ENCODE measurements at regions not wholly inside any gene's neighbourhood (a gene's known extent, or its start where the extent isn't known, plus 50 kb on each side); places are given as distances from the start of the nearest gene placed in this dataset.

DNA sequence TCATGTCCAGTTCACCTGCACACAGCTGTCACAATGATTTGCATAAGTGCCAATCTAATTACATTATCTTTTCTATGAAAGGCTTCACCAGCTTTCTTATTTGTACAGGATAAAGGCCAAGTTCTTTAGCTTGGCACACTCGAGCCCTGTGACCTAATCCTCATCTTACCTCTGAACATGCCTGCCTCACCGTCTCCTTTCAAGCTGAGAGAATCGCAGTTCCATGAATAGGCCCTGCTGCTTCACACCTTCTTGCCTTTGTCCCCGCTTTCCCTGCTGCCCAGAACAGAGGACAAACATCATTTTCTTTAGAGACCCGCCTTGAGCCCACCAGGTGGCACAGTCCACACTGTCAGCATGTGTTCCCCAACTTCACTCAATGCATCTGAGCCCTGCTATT is 1094.7 kb downstream of the BCL11A start:
- WGBS = 75% methylated on average over 5 of the region's 5 CpGs
- H3K4me1 ChIP-seq = no peaks in the 10 kb centered on the region
- H3K4me3 ChIP-seq = no peak overlapping the region
- DNase-seq (ENCODE audit: low spot score in 2 of 2) = no peak
- TF ChIP-seq POLR2AphosphoS5 (IDR thresholded peaks at IDR 0.05) = no peak
- TF ChIP-seq POLR2A (IDR thresholded peaks at IDR 0.05) = no peak
- TF ChIP-seq EP300 (IDR thresholded peaks at IDR 0.05) = no peak
- TF ChIP-seq, protein P1, sequence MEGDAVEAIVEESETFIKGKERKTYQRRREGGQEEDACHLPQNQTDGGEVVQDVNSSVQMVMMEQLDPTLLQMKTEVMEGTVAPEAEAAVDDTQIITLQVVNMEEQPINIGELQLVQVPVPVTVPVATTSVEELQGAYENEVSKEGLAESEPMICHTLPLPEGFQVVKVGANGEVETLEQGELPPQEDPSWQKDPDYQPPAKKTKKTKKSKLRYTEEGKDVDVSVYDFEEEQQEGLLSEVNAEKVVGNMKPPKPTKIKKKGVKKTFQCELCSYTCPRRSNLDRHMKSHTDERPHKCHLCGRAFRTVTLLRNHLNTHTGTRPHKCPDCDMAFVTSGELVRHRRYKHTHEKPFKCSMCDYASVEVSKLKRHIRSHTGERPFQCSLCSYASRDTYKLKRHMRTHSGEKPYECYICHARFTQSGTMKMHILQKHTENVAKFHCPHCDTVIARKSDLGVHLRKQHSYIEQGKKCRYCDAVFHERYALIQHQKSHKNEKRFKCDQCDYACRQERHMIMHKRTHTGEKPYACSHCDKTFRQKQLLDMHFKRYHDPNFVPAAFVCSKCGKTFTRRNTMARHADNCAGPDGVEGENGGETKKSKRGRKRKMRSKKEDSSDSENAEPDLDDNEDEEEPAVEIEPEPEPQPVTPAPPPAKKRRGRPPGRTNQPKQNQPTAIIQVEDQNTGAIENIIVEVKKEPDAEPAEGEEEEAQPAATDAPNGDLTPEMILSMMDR (IDR thresholded peaks at IDR 0.05) = no peak
- no peaks in the 10 kb centered on the region for H3K9me3 ChIP-seq
- H3K27me3 ChIP-seq = no peaks in the 10 kb centered on the region
- no peaks in the 10 kb centered on the region for H3K36me3 ChIP-seq
- no peak overlapping the region for H3K27ac ChIP-seq

DNA sequence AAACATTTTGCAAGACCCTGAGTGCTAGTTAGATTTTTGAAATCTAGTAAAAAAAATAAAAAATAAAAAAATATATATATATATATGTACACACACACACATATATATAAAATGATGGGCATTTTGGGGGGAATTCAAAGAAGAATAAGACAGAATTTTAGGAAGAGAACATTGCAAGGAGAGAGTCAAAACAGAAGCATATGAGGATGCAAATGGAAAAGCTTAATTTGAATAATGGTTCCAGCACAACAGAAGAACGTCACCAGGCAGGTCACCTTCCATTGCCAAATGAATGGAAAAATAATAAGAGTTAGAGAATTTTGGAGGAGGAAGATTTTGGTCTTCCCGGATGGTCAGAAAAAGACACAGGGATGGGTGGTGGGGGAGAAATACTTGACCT is 1097.2 kb downstream of the BCL11A start:
- Histone ChIP-seq H3K4me1 (no peaks in the 10 kb centered on the region), H3K27me3 (no peaks in the 10 kb centered on the region), H3K27ac (no peak overlapping the region), H3K36me3 (no peaks in the 10 kb centered on the region), H3K9me3 (no peaks in the 10 kb centered on the region), H3K4me3 (no peak overlapping the region)
- no peak for DNase-seq (ENCODE audit: low spot score in 2 of 2)
- TF ChIP-seq EP300 (IDR thresholded peaks at IDR 0.05) = no peak
- no peak for TF ChIP-seq POLR2AphosphoS5 (IDR thresholded peaks at IDR 0.05)
- no peak for TF ChIP-seq POLR2A (IDR thresholded peaks at IDR 0.05)
- TF ChIP-seq, protein P1 (IDR thresholded peaks at IDR 0.05) = no peak
- 73% methylated on average over 2 of the region's 2 CpGs for WGBS

DNA sequence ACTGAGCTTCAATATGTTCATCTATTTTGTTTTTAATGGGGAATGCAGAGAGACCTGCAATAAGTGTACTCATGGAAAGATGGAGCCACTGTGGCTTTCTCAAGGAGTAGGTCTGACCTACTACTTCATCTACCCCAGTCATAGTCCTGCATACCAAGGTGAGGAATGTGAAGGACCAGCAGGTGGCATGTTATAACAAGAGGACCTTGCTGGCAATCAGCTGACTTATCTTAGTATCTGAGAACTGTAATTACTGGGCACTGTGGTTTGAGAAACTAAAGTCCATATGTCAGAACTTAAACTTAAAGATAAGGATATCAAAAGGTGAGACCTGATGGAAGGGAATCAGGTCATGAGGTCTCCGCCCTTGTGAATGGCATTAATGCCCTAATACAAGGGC is 1104.2 kb downstream of the BCL11A start:
- H3K27me3 ChIP-seq = no peaks in the 10 kb centered on the region
- 92% methylated on average over 1 of the region's 1 CpG for WGBS
- no peak overlapping the region for H3K4me3 ChIP-seq
- H3K27ac ChIP-seq = no peak overlapping the region
- no peak for DNase-seq (ENCODE audit: low spot score in 2 of 2)
- TF ChIP-seq POLR2AphosphoS5 (IDR thresholded peaks at IDR 0.05) (no peak), EP300 (IDR thresholded peaks at IDR 0.05) (no peak), POLR2A (IDR thresholded peaks at IDR 0.05) (no peak)
- TF ChIP-seq, protein P1 (IDR thresholded peaks at IDR 0.05) = no peak
- H3K36me3 ChIP-seq = no peaks in the 10 kb centered on the region
- no peaks in the 10 kb centered on the region for H3K4me1 ChIP-seq
- H3K9me3 ChIP-seq = no peaks in the 10 kb centered on the region

DNA sequence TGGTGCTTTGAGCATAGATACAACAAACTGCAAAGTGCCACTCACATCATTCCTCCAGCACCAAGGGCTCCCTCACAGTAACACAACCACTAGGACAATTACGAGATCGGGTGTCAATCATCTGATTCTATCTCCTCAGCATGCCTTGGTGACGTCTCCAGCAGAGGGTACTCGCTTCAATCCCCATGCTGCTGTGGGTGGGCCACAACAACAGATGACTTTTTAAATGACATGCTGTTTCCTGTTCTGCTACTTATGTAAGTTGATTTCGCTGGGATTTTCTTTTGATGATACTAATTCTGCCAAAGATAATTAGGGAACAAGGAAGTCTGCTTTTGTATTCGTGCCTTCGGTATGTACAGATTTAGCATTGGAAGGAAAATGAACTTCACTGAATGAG is 1113.0 kb downstream of the BCL11A start:
- WGBS = 50% methylated on average over 7 of the region's 7 CpGs
- no peaks in the 10 kb centered on the region for H3K27me3 ChIP-seq
- no peak for DNase-seq (ENCODE audit: low spot score in 2 of 2)
- H3K27ac ChIP-seq = no peak overlapping the region
- no peaks in the 10 kb centered on the region for H3K36me3 ChIP-seq
- H3K4me1 ChIP-seq = no peaks in the 10 kb centered on the region
- no peak overlapping the region for H3K4me3 ChIP-seq
- no peaks in the 10 kb centered on the region for H3K9me3 ChIP-seq
- TF ChIP-seq POLR2AphosphoS5 (IDR thresholded peaks at IDR 0.05) (no peak), POLR2A (IDR thresholded peaks at IDR 0.05) (no peak), EP300 (IDR thresholded peaks at IDR 0.05) (no peak)
- TF ChIP-seq, protein P1 (IDR thresholded peaks at IDR 0.05) = no peak

DNA sequence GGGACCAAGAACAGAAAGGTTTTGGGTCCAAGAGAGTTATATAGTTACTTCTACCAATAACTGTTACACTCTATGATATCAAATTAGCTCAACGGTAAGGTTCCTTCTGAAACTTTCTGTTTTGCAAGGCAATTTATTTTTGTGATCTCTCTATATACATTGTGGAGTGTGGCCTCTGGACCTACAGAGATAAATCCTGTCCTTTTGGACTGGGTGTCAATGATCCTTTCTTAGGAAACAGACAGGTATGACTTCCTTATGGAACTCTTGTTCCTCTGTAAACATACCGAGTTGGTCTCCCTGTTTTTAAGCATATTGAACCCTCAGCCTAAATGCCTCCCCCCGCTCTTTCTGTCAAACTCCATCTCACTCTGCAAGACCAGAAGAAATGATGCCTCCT is 1117.8 kb downstream of the BCL11A start:
- 93% methylated on average over 3 of the region's 3 CpGs for WGBS

More for the DNA sequence above, 1117.8 kb downstream of the BCL11A start:
- Histone ChIP-seq H3K27ac (no peak overlapping the region), H3K4me3 (no peak overlapping the region), H3K4me1 (no peaks in the 10 kb centered on the region), H3K36me3 (no peaks in the 10 kb centered on the region), H3K9me3 (no peaks in the 10 kb centered on the region), H3K27me3 (no peaks in the 10 kb centered on the region)
- no peak for TF ChIP-seq EP300 (IDR thresholded peaks at IDR 0.05)
- TF ChIP-seq POLR2A (IDR thresholded peaks at IDR 0.05) = no peak
- TF ChIP-seq POLR2AphosphoS5 (IDR thresholded peaks at IDR 0.05) = no peak
- TF ChIP-seq, protein P1 (IDR thresholded peaks at IDR 0.05) = no peak
- no peak for DNase-seq (ENCODE audit: low spot score in 2 of 2)
